Fibroblast of mammary gland (primary cell): ENCODE measurements at regions not wholly inside any gene's neighbourhood (a gene's known extent, or its start where the extent isn't known, plus 50 kb on each side); places are given as distances from the start of the nearest gene placed in this dataset.
A peak's percentile ranks its signal among the peaks of the same experiment; 100 is the strongest.
"Not testable (repeated sequence)": the region's sequence is repeated elsewhere in the genome, so short reads cannot be mapped to it uniquely, and the experiment has no call there.

Experiments
- DNase-seq: peaks from one replicate; pipeline ENCODE4 v3.0.0-alpha.2; 2010; ENCODE audit warnings: low read depth
- H3K4me3 ChIP-seq: 2 replicates; pipeline ENCODE4 v1.5.1; 2011; ENCODE audit warnings: low read depth, mild to moderate bottlenecking, low read length, moderate library complexity; ENCODE audit not compliant: control insufficient read depth
- CTCF ChIP-seq: conservative IDR thresholded peaks from 2 replicates; pipeline ENCODE4 v1.5.1; 2011; ENCODE audit warnings: low read depth, low read length, inconsistent platforms; ENCODE audit not compliant: control insufficient read depth, insufficient read depth

GRCh38 chr6:106724848-106725247 lies 95.5 kb downstream of the QRSL1 start:
- DNase-seq = peak; percentile 10
- no peak overlapping the region for H3K4me3 ChIP-seq
- TF ChIP-seq CTCF = no peak

- no peak for TF ChIP-seq CTCF
- H3K4me3 ChIP-seq = no peak overlapping the region
- no peak for DNase-seq
These were observed 95.0 kb downstream of the QRSL1 start for GRCh38 chr6:106724337-106724736.

GRCh38 chr6:106723419-106723818 lies 94.0 kb downstream of the QRSL1 start:
- DNase-seq, H3K4me3 ChIP-seq: not testable (repeated sequence)

DNA sequence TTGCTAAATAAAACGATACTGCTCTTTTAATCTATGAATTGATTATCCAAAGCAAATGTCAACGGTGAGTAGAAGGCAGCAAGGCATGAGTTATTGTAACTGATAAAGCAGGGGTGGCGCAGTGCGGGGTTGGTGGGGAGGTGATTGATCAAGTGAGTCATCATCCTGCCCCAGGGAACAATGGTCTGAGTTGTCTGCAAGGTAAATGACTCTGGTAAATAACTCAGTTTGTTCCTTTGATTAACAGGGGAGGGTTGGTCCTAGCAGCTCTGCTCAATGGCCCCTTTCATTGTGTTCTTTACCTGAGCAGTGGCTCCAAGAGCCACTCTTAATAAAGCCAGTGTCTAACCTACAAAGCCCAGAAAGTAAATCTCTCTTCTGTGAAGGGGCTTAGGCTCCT lies 91.8 kb downstream of the QRSL1 start:
- H3K4me3 ChIP-seq = not testable (repeated sequence)

More for the DNA sequence above, 91.8 kb downstream of the QRSL1 start:
- DNase-seq = not testable (repeated sequence)
